HT-29 (cell line): ENCODE measurements at regions not wholly inside any gene's neighbourhood (a gene's known extent, or its start where the extent isn't known, plus 50 kb on each side); places are given as distances from the start of the nearest gene placed in this dataset.
A peak's percentile ranks its signal among the peaks of the same experiment; 100 is the strongest.
"Not testable (repeated sequence)": the region's sequence is repeated elsewhere in the genome, so short reads cannot be mapped to it uniquely, and the experiment has no call there.

Source experiments
- DNase-seq: peaks from one replicate; pipeline ENCODE4 v3.0.0-alpha.2; 2015; ENCODE audit warnings: low spot score

- DNase-seq = peak; percentile 69
Observed at GRCh38 chr6:25122622-25123237, 156.4 kb upstream of the CARMIL1 start.

GRCh38 chr6:25124216-25124715, 154.9 kb upstream of the CARMIL1 start:
- no peak for DNase-seq

GRCh38 chr6:25125736-25126135, 153.4 kb upstream of the CARMIL1 start:
- DNase-seq = no peak

GRCh38 chr6:25127076-25127837, 151.9 kb upstream of the CARMIL1 start:
- no peak for DNase-seq

- DNase-seq = no peak
Observed at GRCh38 chr6:25130518-25130917, 148.7 kb upstream of the CARMIL1 start.

- no peak for DNase-seq
Observed at GRCh38 chr6:25132934-25133333, 146.2 kb upstream of the CARMIL1 start.

GRCh38 chr6:25133568-25133967, 145.6 kb upstream of the CARMIL1 start:
- DNase-seq = no peak

- DNase-seq = no peak
Observed at GRCh38 chr6:25136854-25137253, 142.3 kb upstream of the CARMIL1 start.

- no peak for DNase-seq
Observed at GRCh38 chr6:25137480-25137879, 141.7 kb upstream of the CARMIL1 start.

GRCh38 chr6:25137916-25138232, 141.3 kb upstream of the CARMIL1 start:
- no peak for DNase-seq

GRCh38 chr6:25138233-25138933, 140.8 kb upstream of the CARMIL1 start:
- peak; percentile 42 for DNase-seq

GRCh38 chr6:25138934-25139415, 140.2 kb upstream of the CARMIL1 start:
- no peak for DNase-seq

- DNase-seq = not testable (repeated sequence)
Observed at GRCh38 chr6:25139608-25140007, 139.6 kb upstream of the CARMIL1 start.

- DNase-seq = no peak
Observed at GRCh38 chr6:25142506-25142905, 136.7 kb upstream of the CARMIL1 start.

- no peak for DNase-seq
Observed at GRCh38 chr6:25144919-25145318, 134.3 kb upstream of the CARMIL1 start.

- no peak for DNase-seq
Observed at GRCh38 chr6:25147223-25147622, 132.0 kb upstream of the CARMIL1 start.

- no peak for DNase-seq
Observed at GRCh38 chr6:25150031-25150430, 129.1 kb upstream of the CARMIL1 start.

- DNase-seq = no peak
Observed at GRCh38 chr6:25150863-25151262, 128.3 kb upstream of the CARMIL1 start.

- no peak for DNase-seq
Observed at GRCh38 chr6:25153079-25153478, 126.1 kb upstream of the CARMIL1 start.

- DNase-seq = peak; percentile 89
Observed at GRCh38 chr6:25154034-25154596, 125.1 kb upstream of the CARMIL1 start.

- DNase-seq = no peak
Observed at GRCh38 chr6:25155211-25155610, 124.0 kb upstream of the CARMIL1 start.

GRCh38 chr6:25156123-25156522, 123.1 kb upstream of the CARMIL1 start:
- no peak for DNase-seq
